ENCODE measurements at regions not wholly inside any gene's neighbourhood (a gene's known extent, or its start where the extent isn't known, plus 50 kb on each side); places are given as distances from the start of the nearest gene placed in this dataset.

- FAIRE-seq (no peak), DNase-seq (ENCODE audit: insufficient read length, low spot score) (no peak)
- TF ChIP-seq POLR2A (IDR thresholded peaks at IDR 0.05; ENCODE audit: low read depth, low read length), result no peak
Measured at GRCh38 chr2:139020287-139020686, 240.1 kb upstream of the NXPH2 start.

GRCh38 chr2:139018252-139018651 lies 238.1 kb upstream of the NXPH2 start:
- no peak for FAIRE-seq
- no peak for DNase-seq (ENCODE audit: insufficient read length, low spot score)
- TF ChIP-seq POLR2A (IDR thresholded peaks at IDR 0.05; ENCODE audit: low read depth, low read length), result no peak

GRCh38 chr2:139007130-139007529 lies 226.9 kb upstream of the NXPH2 start:
- DNase-seq (ENCODE audit: insufficient read length, low spot score) (no peak), FAIRE-seq (no peak)
- TF ChIP-seq POLR2A (IDR thresholded peaks at IDR 0.05; ENCODE audit: low read depth, low read length), result no peak

GRCh38 chr2:139000131-139000785 lies 220.1 kb upstream of the NXPH2 start:
- DNase-seq (ENCODE audit: insufficient read length, low spot score), result no peak
- no peak for TF ChIP-seq POLR2A (IDR thresholded peaks at IDR 0.05; ENCODE audit: low read depth, low read length)
- no peak for FAIRE-seq

GRCh38 chr2:138997856-138998517 lies 217.8 kb upstream of the NXPH2 start:
- FAIRE-seq (no peak), DNase-seq (ENCODE audit: insufficient read length, low spot score) (no peak)
- TF ChIP-seq POLR2A (IDR thresholded peaks at IDR 0.05; ENCODE audit: low read depth, low read length), result no peak

GRCh38 chr2:138997346-138997745 lies 217.2 kb upstream of the NXPH2 start:
- no peak for TF ChIP-seq POLR2A (IDR thresholded peaks at IDR 0.05; ENCODE audit: low read depth, low read length)
- FAIRE-seq (no peak), DNase-seq (ENCODE audit: insufficient read length, low spot score) (no peak)

DNA sequence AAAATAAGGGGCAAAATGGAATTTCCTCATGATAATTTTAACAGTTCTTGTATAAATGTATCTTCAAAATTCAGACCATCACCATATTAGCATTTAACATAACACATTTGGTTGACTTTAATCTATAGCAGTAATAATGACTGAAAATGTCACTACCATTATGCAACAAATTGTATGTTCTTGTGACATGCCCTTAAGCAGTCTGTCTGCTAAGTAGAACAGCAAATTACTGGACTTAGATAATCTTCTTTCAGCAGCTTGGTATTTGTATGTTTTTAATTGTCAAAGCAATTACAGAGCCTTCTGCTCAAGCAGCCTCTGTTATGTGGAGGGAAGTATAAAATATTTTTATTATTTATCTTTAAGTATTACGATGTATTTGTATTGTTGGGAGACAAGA lies 214.3 kb upstream of the NXPH2 start:
- no peak for TF ChIP-seq POLR2A (IDR thresholded peaks at IDR 0.05; ENCODE audit: low read depth, low read length)
- FAIRE-seq, result no peak
- DNase-seq (ENCODE audit: insufficient read length, low spot score), result no peak

GRCh38 chr2:138985881-138986280 lies 205.7 kb upstream of the NXPH2 start:
- no peak for TF ChIP-seq POLR2A (IDR thresholded peaks at IDR 0.05; ENCODE audit: low read depth, low read length)
- FAIRE-seq (no peak), DNase-seq (ENCODE audit: insufficient read length, low spot score) (no peak)

- TF ChIP-seq POLR2A (IDR thresholded peaks at IDR 0.05; ENCODE audit: low read depth, low read length), result no peak
- DNase-seq (ENCODE audit: insufficient read length, low spot score), result no peak
- no peak for FAIRE-seq
Measured at GRCh38 chr2:138979131-138979785, 199.1 kb upstream of the NXPH2 start.

DNA sequence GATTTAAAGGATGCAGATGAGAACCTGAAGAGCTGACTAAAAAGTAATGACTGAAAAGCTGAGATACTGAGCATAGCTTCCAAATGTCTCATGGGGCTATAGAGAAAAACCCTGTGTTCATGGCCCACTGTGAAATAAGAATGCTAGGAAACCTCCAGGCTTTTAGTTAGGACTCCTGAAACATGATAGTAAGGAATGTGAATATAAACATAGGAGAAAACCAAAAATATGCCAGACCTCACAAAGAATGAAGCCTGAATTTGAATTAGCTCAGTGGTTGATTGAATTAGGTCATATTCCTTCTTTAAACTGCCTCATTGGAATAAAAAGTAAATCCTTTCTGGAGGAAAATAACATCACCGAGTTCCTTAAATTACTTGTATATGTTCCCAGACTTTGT lies 194.5 kb upstream of the NXPH2 start:
- FAIRE-seq (no peak), DNase-seq (ENCODE audit: insufficient read length, low spot score) (no peak)
- TF ChIP-seq POLR2A (IDR thresholded peaks at IDR 0.05; ENCODE audit: low read depth, low read length), result no peak

GRCh38 chr2:138964418-138964817 lies 184.2 kb upstream of the NXPH2 start:
- FAIRE-seq, result no peak
- no peak for TF ChIP-seq POLR2A (IDR thresholded peaks at IDR 0.05; ENCODE audit: low read depth, low read length)
- DNase-seq (ENCODE audit: insufficient read length, low spot score), result no peak

DNA sequence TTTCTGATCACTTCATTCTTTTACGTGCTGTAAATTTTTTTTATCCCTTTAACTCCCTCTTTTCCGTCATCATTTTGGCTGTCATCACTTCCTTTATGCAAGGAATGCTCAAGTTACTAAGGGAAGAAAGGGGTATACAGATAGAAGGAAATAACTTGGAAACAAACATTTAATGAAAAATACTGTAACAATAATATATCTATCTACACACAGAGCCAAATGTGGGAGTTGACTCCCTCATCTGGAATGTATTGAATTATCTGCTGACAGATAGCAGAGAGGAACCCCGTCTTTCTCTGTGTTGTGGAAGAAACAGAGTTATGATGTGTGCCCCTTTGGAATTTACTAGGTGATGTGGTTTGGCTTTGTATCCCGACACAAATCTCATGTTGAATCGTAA lies 182.5 kb upstream of the NXPH2 start:
- FAIRE-seq, result no peak
- DNase-seq (ENCODE audit: insufficient read length, low spot score), result no peak
- TF ChIP-seq POLR2A (IDR thresholded peaks at IDR 0.05; ENCODE audit: low read depth, low read length), result no peak

DNA sequence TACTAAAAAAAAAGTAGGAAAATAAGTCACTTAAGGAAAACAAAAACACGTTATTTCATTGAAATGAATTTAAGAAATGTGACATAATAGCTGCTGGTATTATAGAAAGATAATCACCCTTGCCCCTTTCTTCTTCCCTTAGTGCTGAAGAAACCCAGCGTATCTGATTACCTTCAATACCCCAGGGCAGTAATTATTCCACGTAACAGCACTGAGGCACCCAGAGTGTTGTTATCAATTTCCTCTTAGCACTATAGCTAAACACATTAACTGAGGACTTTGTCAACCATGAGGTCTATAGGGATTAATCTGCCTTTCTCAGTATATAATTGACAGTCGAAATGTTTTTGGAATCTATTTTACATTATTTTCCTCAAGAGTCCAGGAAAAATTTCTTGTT lies 180.0 kb upstream of the NXPH2 start:
- TF ChIP-seq POLR2A (IDR thresholded peaks at IDR 0.05; ENCODE audit: low read depth, low read length), result no peak
- no peak for DNase-seq (ENCODE audit: insufficient read length, low spot score)

GRCh38 chr2:138959031-138959430 lies 178.8 kb upstream of the NXPH2 start:
- TF ChIP-seq POLR2A (IDR thresholded peaks at IDR 0.05; ENCODE audit: low read depth, low read length), result no peak
- DNase-seq (ENCODE audit: insufficient read length, low spot score), result no peak
- FAIRE-seq, result no peak

More for the DNA sequence above, 180.0 kb upstream of the NXPH2 start:
- FAIRE-seq, result no peak

DNA sequence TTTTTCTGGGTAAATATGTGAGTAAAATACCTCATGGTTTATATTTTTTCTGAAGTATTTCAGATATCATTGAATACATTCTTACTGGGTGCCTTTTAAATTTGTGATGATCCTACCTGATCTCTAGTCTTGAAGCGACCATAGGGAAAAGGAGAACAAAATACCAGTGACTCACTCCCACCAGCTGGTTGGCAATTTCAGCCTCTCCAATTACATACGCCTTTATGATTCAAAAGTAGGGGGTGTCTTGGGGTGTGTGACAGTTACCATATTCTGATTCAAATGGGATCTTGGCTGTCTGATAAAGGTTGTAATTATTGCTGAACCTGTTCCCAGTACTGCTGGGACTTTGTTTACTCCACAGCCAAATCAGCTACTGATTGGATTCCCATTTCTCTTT lies 175.9 kb upstream of the NXPH2 start:
- DNase-seq (ENCODE audit: insufficient read length, low spot score) (no peak), FAIRE-seq (no peak)
- TF ChIP-seq POLR2A (IDR thresholded peaks at IDR 0.05; ENCODE audit: low read depth, low read length), result no peak
